Activated CD8-positive, alpha-beta memory T cell treated with anti-CD3 and anti-CD28 coated beads for 36 hours (primary cell): ENCODE measurements at regions not wholly inside any gene's neighbourhood (a gene's known extent, or its start where the extent isn't known, plus 50 kb on each side); places are given as distances from the start of the nearest gene placed in this dataset.
"Not testable (repeated sequence)": the region's sequence is repeated elsewhere in the genome, so short reads cannot be mapped to it uniquely, and the experiment has no call there.

ENCODE experiments used
- CTCF ChIA-PET: fragments of 350-600 bp; sonication (Branson Sonifier 250); formaldehyde crosslinking; loops from one replicate; lab custom pipeline; 2021; ENCODE audit warnings: antibody characterized with exemption; lab: Charles Lee
- POLR2A ChIA-PET: fragments of 350-600 bp; sonication (Branson Sonifier 250); formaldehyde crosslinking; loops from one replicate; lab custom pipeline; 2021; ENCODE audit warnings: antibody characterized with exemption; lab: Charles Lee

GRCh38 chr4:28077203-28077602 lies 1216.6 kb downstream of the STIM2 start:
- CTCF ChIA-PET, result not testable (repeated sequence)

GRCh38 chr4:28082686-28083390 lies 1222.2 kb downstream of the STIM2 start:
- ChIA-PET POLR2A (no interaction called here), CTCF (no interaction called here)

More at GRCh38 chr4:28077203-28077602, 1216.6 kb downstream of the STIM2 start:
- POLR2A ChIA-PET, result not testable (repeated sequence)

- ChIA-PET POLR2A (no interaction called here), CTCF (no interaction called here)
Observed at GRCh38 chr4:28092610-28093009, 1232.0 kb downstream of the STIM2 start.

GRCh38 chr4:28093071-28093470 lies 1232.4 kb downstream of the STIM2 start:
- ChIA-PET POLR2A (no interaction called here), CTCF (no interaction called here)

GRCh38 chr4:28101583-28101982 lies 1240.9 kb downstream of the STIM2 start:
- ChIA-PET POLR2A (no interaction called here), CTCF (no interaction called here)

- ChIA-PET POLR2A (no interaction called here), CTCF (no interaction called here)
Observed at GRCh38 chr4:28105271-28105859, 1244.7 kb downstream of the STIM2 start.

- ChIA-PET CTCF (no interaction called here), POLR2A (no interaction called here)
Observed at GRCh38 chr4:28106155-28106554, 1245.5 kb downstream of the STIM2 start.

- ChIA-PET CTCF (no interaction called here), POLR2A (no interaction called here)
Observed at GRCh38 chr4:28109801-28110200, 1249.2 kb downstream of the STIM2 start.

GRCh38 chr4:28112691-28113335 lies 1252.2 kb downstream of the STIM2 start:
- POLR2A ChIA-PET, CTCF ChIA-PET: not testable (repeated sequence)

GRCh38 chr4:28113586-28113985 lies 1252.9 kb downstream of the STIM2 start:
- POLR2A ChIA-PET, CTCF ChIA-PET: not testable (repeated sequence)

- CTCF ChIA-PET, POLR2A ChIA-PET: not testable (repeated sequence)
Observed at GRCh38 chr4:28116526-28117083, 1256.0 kb downstream of the STIM2 start.

GRCh38 chr4:28117084-28117682 lies 1256.5 kb downstream of the STIM2 start:
- ChIA-PET CTCF (no interaction called here), POLR2A (no interaction called here)

- CTCF ChIA-PET, result no interaction called here
Observed at GRCh38 chr4:28146191-28146590, 1285.5 kb downstream of the STIM2 start.

GRCh38 chr4:28148221-28148620 lies 1287.6 kb downstream of the STIM2 start:
- ChIA-PET POLR2A (no interaction called here), CTCF (no interaction called here)

More at GRCh38 chr4:28146191-28146590, 1285.5 kb downstream of the STIM2 start:
- POLR2A ChIA-PET, result no interaction called here

GRCh38 chr4:28149762-28150161 lies 1289.1 kb downstream of the STIM2 start:
- ChIA-PET POLR2A (no interaction called here), CTCF (no interaction called here)

GRCh38 chr4:28151314-28151713 lies 1290.7 kb downstream of the STIM2 start:
- ChIA-PET POLR2A (no interaction called here), CTCF (no interaction called here)

- CTCF ChIA-PET, result no interaction called here
- POLR2A ChIA-PET, result no interaction called here
Observed at GRCh38 chr4:28167411-28167810, 1306.8 kb downstream of the STIM2 start.

- ChIA-PET POLR2A (no interaction called here), CTCF (no interaction called here)
Observed at GRCh38 chr4:28176942-28177341, 1316.3 kb downstream of the STIM2 start.

- ChIA-PET POLR2A (no interaction called here), CTCF (no interaction called here)
Observed at GRCh38 chr4:28177641-28178040, 1317.0 kb downstream of the STIM2 start.

- ChIA-PET POLR2A (no interaction called here), CTCF (no interaction called here)
Observed at GRCh38 chr4:28179126-28179525, 1318.5 kb downstream of the STIM2 start.
